HFF-Myc (cell line): ENCODE measurements at regions not wholly inside any gene's neighbourhood (a gene's known extent, or its start where the extent isn't known, plus 50 kb on each side); places are given as distances from the start of the nearest gene placed in this dataset.

Experiments used
- DNase-seq: peaks from one replicate; pipeline ENCODE4 v3.0.0-alpha.2; 2011; ENCODE audit warnings: low read depth; ENCODE audit errors: extremely low read depth
- H3K4me3 ChIP-seq: replicated peaks from 2 replicates; pipeline ENCODE4 v1.5.1; 2011; ENCODE audit warnings: low read depth, mild to moderate bottlenecking, control low read depth, low read length
- TF ChIP-seq, protein P1 (sequence below): IDR thresholded peaks from 2 replicates; pipeline ENCODE4 v1.5.1; 2012; ENCODE audit warnings: mild to moderate bottlenecking, low read depth, low read length, control low read depth; ENCODE audit errors: missing control alignments

DNA sequence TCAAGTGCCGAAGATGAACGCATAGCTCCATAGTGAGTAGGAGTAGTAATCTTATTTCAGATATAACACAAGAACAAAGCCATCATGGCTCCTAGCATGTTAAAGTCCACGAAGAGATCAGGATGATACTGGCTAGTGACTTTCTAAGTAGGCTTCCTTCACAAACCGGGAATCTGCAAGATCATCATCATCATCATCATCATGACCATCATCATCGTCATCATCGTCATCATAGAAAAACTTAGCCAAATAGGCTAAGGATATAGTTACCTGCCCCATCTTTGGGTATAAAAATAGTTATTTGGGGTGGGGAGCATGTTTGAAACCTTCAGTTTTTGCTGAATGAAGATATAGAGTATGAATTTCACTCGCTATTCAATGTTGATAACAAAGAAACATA is 57.9 kb downstream of the PYDC2 start:
- TF ChIP-seq, protein P1, sequence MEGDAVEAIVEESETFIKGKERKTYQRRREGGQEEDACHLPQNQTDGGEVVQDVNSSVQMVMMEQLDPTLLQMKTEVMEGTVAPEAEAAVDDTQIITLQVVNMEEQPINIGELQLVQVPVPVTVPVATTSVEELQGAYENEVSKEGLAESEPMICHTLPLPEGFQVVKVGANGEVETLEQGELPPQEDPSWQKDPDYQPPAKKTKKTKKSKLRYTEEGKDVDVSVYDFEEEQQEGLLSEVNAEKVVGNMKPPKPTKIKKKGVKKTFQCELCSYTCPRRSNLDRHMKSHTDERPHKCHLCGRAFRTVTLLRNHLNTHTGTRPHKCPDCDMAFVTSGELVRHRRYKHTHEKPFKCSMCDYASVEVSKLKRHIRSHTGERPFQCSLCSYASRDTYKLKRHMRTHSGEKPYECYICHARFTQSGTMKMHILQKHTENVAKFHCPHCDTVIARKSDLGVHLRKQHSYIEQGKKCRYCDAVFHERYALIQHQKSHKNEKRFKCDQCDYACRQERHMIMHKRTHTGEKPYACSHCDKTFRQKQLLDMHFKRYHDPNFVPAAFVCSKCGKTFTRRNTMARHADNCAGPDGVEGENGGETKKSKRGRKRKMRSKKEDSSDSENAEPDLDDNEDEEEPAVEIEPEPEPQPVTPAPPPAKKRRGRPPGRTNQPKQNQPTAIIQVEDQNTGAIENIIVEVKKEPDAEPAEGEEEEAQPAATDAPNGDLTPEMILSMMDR, result no peak
- no peak overlapping the region for H3K4me3 ChIP-seq
- no peak for DNase-seq

DNA sequence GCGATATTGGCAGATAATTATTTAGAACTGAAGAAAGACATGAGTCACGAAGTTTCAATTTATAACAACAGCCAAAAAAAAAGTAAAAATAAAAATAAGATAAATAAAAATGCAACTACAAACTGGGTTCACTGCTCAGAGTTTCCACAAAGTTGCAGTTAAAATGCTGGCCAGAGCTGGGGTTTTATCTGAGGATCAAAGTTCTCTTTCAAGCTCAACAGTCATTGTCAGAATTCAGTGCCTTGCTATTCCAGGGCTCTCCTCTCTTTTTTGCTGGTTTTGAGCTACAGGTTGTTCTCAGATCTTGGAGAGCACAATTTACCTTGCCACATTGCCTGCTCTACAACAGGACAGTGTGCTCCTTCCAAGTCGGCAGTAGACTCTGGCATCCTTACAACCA is 60.1 kb downstream of the PYDC2 start:
- DNase-seq, result no peak
- TF ChIP-seq, protein P1, result no peak
- no peak overlapping the region for H3K4me3 ChIP-seq

GRCh38 chr3:191523148-191523547 is 62.2 kb downstream of the PYDC2 start:
- H3K4me3 ChIP-seq, result no peak overlapping the region
- TF ChIP-seq, protein P1, result no peak
- no peak for DNase-seq

DNA sequence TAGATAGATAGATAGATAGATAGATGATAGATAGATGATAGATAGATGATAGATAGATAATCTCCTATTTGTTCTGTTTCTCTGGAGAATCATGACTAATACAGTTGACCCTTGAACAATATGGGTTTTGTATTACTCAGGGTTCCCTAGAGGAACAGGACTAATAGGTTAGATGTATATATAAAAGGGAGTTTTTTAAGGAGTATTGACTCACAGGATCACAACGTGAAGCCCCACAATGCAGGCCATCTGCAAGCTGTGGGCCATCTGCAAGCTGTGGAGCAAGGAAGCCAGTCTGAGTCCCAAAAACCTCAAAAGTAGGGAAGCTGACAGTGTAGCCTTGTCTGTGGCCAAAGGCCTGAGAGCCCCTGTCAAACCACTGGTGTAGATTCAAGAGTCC is 67.6 kb downstream of the PYDC2 start:
- TF ChIP-seq, protein P1, result no peak
- no peak overlapping the region for H3K4me3 ChIP-seq
- no peak for DNase-seq

GRCh38 chr3:191529992-191530391 is 69.0 kb downstream of the PYDC2 start:
- TF ChIP-seq, protein P1, result no peak
- no peak overlapping the region for H3K4me3 ChIP-seq
- DNase-seq, result no peak

DNA sequence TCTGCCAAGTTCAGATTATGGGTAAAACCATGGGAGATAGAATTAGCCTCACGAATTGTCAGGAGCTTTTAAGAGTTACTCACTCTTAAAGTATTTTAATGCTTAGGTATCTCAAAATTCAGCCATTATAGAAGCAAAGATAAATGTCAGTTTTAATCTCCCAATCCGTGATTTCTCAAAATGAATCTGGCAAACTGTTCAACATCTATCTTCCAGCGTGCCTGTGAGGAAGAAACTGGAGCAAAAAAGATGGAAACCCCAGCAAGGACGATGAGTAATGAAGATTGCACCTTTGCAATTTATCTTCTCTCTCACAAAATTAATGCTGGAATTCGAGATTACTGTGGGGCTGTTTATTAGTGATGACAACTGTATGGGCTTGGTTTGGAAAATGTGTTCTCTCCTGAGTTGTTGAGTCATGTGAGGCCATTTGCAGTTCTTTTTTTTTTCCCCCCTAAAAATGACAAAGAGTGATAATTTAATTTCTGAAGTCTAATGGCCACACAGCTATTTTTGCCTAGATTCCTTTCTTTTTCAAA is 70.5 kb downstream of the PYDC2 start:
- DNase-seq, result no peak
- TF ChIP-seq, protein P1, result no peak
- H3K4me3 ChIP-seq, result no peak overlapping the region

DNA sequence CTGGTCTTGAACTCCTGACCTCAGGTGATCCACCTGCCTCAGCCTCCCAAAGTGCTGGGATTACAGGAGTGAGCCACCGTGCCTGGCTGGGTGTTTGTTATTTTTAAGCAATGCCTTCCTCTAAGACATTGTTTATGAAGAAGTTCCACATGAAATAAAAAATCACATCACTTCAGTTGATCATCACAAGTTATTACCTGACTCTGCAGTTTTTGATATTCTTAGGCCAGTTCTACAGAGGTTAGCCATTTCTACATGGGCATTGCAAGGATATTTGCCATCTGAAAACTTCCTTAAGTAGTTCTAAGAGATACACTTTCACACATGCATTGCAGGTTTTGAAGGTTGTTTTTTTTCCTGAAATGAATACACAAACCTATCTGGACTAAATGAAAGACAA is 82.1 kb downstream of the PYDC2 start:
- H3K4me3 ChIP-seq, result no peak overlapping the region
- no peak for DNase-seq
- TF ChIP-seq, protein P1, result no peak
